GM13977 (cell line): ENCODE measurements at regions not wholly inside any gene's neighbourhood (a gene's known extent, or its start where the extent isn't known, plus 50 kb on each side); places are given as distances from the start of the nearest gene placed in this dataset.

Experiments used
- DNase-seq: peaks from one replicate; pipeline ENCODE4 v3.0.0; 2012; ENCODE audit warnings: low spot score
- in situ Hi-C: fragments of 300-500 bp; cut with MboI; formaldehyde crosslinking; loops from one replicate; pipeline ENCODE4 v1.12.0; 2022; ENCODE audit warnings: low sequenced_read_pairs, low pct_unique_long_range_greater_than_20kb, mixed read lengths, inconsistent platforms; ENCODE audit not compliant: unreplicated experiment
- TF ChIP-seq, protein P1 (sequence below): IDR thresholded peaks from 2 replicates; pipeline ENCODE4 v1.5.1; 2012; ENCODE audit warnings: mild to moderate bottlenecking, control low read depth; ENCODE audit not compliant: insufficient read depth; ENCODE audit errors: extremely low read depth, missing control alignments

- in situ Hi-C loops: no loop called here
- no peak for DNase-seq
- TF ChIP-seq, protein P1, sequence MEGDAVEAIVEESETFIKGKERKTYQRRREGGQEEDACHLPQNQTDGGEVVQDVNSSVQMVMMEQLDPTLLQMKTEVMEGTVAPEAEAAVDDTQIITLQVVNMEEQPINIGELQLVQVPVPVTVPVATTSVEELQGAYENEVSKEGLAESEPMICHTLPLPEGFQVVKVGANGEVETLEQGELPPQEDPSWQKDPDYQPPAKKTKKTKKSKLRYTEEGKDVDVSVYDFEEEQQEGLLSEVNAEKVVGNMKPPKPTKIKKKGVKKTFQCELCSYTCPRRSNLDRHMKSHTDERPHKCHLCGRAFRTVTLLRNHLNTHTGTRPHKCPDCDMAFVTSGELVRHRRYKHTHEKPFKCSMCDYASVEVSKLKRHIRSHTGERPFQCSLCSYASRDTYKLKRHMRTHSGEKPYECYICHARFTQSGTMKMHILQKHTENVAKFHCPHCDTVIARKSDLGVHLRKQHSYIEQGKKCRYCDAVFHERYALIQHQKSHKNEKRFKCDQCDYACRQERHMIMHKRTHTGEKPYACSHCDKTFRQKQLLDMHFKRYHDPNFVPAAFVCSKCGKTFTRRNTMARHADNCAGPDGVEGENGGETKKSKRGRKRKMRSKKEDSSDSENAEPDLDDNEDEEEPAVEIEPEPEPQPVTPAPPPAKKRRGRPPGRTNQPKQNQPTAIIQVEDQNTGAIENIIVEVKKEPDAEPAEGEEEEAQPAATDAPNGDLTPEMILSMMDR: no peak
These were observed 441.7 kb upstream of the PDZRN3 start for GRCh38 chr3:74066456-74066855.

DNA sequence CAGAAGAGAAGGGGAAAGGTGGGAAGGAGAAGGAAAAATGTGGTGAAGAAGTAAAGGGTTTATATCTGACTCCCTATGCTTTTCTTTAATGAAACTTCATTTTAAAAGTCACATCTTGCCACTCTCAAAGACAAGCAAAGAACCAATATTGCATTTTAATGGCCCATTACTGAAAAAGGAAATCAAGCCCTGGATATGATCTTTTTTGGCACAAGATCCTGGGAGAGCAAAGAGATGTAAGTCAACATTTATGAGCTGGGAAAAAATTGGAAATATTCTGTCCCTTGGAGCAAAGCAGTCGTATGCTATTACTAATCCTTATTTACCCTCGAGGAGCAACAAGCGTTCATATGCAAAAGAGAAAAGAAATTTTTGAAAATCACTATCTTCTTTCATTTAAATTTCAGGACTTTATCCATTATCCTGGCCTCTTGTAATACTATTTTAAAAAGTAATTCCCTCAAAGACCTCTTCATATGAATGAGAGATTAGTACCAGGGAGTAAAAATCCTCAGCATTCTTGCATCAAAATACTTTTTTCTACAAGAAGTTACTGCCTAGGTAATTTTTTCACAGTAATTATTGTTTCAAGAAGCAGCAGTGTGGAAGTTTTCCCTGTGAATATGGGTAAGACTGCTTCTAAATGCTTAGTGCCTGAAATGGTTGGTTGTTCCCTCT is 435.3 kb upstream of the PDZRN3 start:
- TF ChIP-seq, protein P1: no peak
- in situ Hi-C loops: no loop called here
- DNase-seq: no peak

DNA sequence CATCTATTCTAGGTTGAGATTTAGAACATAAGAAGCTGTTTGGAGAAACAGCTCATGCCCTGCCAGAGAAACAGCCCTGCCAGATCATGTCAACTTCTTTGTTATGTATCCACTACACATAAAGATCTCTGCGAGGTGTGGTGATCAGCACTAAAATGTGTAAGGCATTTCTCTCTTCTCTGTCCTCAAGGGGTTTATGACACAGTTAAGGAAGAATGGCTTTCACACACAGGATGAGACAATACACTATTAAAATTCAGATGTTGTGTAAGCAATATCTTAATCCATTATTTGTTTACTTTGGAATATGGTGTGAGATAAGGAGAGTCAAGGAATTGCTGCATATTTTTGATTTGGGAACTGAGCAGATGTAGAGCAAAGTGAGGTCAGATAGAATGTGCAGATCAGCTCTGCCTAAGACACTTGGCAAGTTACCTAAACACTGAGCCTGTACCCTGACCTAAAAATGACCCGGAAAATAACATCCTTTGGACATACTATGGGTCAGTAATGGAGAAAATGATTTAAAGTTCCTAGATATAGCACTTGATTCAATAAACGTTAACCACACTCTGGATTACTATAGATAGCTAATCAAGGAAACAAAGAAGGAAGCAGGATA is 434.7 kb upstream of the PDZRN3 start:
- in situ Hi-C loops: no loop called here
- DNase-seq: no peak
- TF ChIP-seq, protein P1: no peak

- in situ Hi-C loops: no loop called here
- TF ChIP-seq, protein P1: no peak
- DNase-seq: no peak
These were observed 432.4 kb upstream of the PDZRN3 start for GRCh38 chr3:74057169-74057568.

- in situ Hi-C loops: no loop called here
- TF ChIP-seq, protein P1: no peak
- no peak for DNase-seq
These were observed 430.3 kb upstream of the PDZRN3 start for GRCh38 chr3:74055061-74055460.

DNA sequence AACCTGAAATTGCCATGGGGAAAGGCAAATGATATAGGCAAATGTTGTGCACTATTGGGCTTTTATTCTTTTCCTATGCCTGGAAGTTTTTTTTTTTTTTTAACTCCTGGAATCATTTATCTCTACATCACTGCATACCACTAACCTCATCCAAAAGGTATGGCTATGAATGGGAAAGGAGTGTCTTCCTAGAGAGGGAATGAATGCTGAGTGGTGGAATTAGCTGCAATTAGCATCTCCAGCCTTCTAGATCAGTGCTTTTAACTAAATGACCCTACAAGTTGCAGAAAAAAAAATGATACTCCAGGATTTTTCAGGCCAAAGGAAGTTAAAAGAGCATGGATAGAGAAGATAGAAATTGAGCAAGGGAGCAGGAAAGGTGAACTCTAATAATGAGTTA is 429.8 kb upstream of the PDZRN3 start:
- TF ChIP-seq, protein P1: no peak

More for the DNA sequence above, 429.8 kb upstream of the PDZRN3 start:
- no peak for DNase-seq
- in situ Hi-C loops: no loop called here
